H9 (cell line): ENCODE measurements at regions not wholly inside any gene's neighbourhood (a gene's known extent, or its start where the extent isn't known, plus 50 kb on each side); places are given as distances from the start of the nearest gene placed in this dataset.

Experiments
- DNase-seq: peaks from one replicate; pipeline ENCODE4 v3.0.0-alpha.2; 2017
- H2AFZ ChIP-seq: one replicate; pipeline ENCODE4 v1.6.1; 2013; ENCODE audit warnings: mild to moderate bottlenecking, low read length, control low read depth, moderate library complexity
- H2AK5ac ChIP-seq: 2 replicates; pipeline ENCODE4 v1.6.1; 2013; ENCODE audit warnings: low read length, control low read depth, mixed read lengths; ENCODE audit not compliant: insufficient read length
- H2BK120ac ChIP-seq: one replicate; pipeline ENCODE4 v1.6.1; 2013; ENCODE audit warnings: low read depth, mild to moderate bottlenecking, low read length, control low read depth, inconsistent platforms; ENCODE audit not compliant: poor library complexity, severe bottlenecking
- H2BK12ac ChIP-seq: 2 replicates; pipeline ENCODE4 v1.6.1; 2013; ENCODE audit warnings: low read length, control low read depth, mixed read lengths, low read depth; ENCODE audit not compliant: insufficient read length
- H2BK15ac ChIP-seq: 2 replicates; pipeline ENCODE4 v1.6.1; 2013; ENCODE audit warnings: low read depth, low read length, control low read depth
- H2BK20ac ChIP-seq: one replicate; pipeline ENCODE4 v1.6.1; 2013; ENCODE audit warnings: low read depth, mild to moderate bottlenecking, low read length, control low read depth, inconsistent platforms; ENCODE audit not compliant: poor library complexity, severe bottlenecking
- H2BK5ac ChIP-seq: 2 replicates; pipeline ENCODE4 v1.6.1; 2013; ENCODE audit warnings: low read length, control low read depth, mixed read lengths; ENCODE audit not compliant: insufficient read length
- H3K14ac ChIP-seq: 2 replicates; pipeline ENCODE4 v1.6.1; 2013; ENCODE audit warnings: low read length, control low read depth; ENCODE audit not compliant: insufficient read depth
- H3K18ac ChIP-seq: 2 replicates; pipeline ENCODE4 v1.6.1; 2013; ENCODE audit warnings: low read depth, mild to moderate bottlenecking, mixed read lengths, low read length, control low read depth; ENCODE audit not compliant: insufficient read length
- H3K23ac ChIP-seq: 2 replicates; pipeline ENCODE4 v1.6.1; 2013; ENCODE audit warnings: low read length, control low read depth, mixed read lengths, low read depth; ENCODE audit not compliant: insufficient read length
- H3K23me2 ChIP-seq: 2 replicates; pipeline ENCODE4 v1.6.1; 2013; ENCODE audit warnings: low read depth, mild to moderate bottlenecking, mixed read lengths, low read length, control low read depth; ENCODE audit not compliant: insufficient read length, poor library complexity, severe bottlenecking
- H3K27ac ChIP-seq: 2 replicates; pipeline ENCODE4 v1.5.1; 2013; ENCODE audit warnings: low read length, control low read depth, mixed read lengths, low read depth; ENCODE audit not compliant: insufficient read length
- H3K27me3 ChIP-seq: 2 replicates; pipeline ENCODE4 v1.6.1; 2013; ENCODE audit warnings: low read length, control low read depth, inconsistent platforms; ENCODE audit not compliant: insufficient read depth
- H3K4ac ChIP-seq: 2 replicates; pipeline ENCODE4 v1.6.1; 2013; ENCODE audit warnings: low read depth, mild to moderate bottlenecking, control low read depth, inconsistent platforms, low read length, moderate library complexity
- H3K4me1 ChIP-seq: 2 replicates; pipeline ENCODE4 v1.6.1; 2013; ENCODE audit warnings: low read length, control low read depth, inconsistent platforms; ENCODE audit not compliant: insufficient read depth
- H3K4me2 ChIP-seq: 2 replicates; pipeline ENCODE4 v1.6.1; 2013; ENCODE audit warnings: low read length, control low read depth, mixed read lengths; ENCODE audit not compliant: insufficient read length, insufficient read depth
- H3K56ac ChIP-seq: 2 replicates; pipeline ENCODE4 v1.6.1; 2013; ENCODE audit warnings: low read depth, mild to moderate bottlenecking, mixed read lengths, low read length, control low read depth; ENCODE audit not compliant: insufficient read length
- H3K79me1 ChIP-seq: 2 replicates; pipeline ENCODE4 v1.6.1; 2013; ENCODE audit warnings: low read depth, mild to moderate bottlenecking, moderate library complexity, low read length, control low read depth, inconsistent platforms; ENCODE audit not compliant: insufficient read depth, poor library complexity, severe bottlenecking
- H3K79me2 ChIP-seq: 2 replicates; pipeline ENCODE4 v1.6.1; 2013; ENCODE audit warnings: low read length, control low read depth, inconsistent platforms; ENCODE audit not compliant: insufficient read depth
- H3K9ac ChIP-seq: 2 replicates; pipeline ENCODE4 v1.6.1; 2013; ENCODE audit warnings: low read length, control low read depth, mixed read lengths; ENCODE audit not compliant: insufficient read length; ENCODE audit errors: extremely low read depth
- H3K9me3 ChIP-seq: one replicate; pipeline ENCODE4 v1.6.1; 2013; ENCODE audit warnings: low read depth, low read length, inconsistent platforms; ENCODE audit not compliant: control insufficient read depth
- H3T11ph ChIP-seq: one replicate; pipeline ENCODE4 v1.6.1; 2013; ENCODE audit warnings: mild to moderate bottlenecking, low read length, control low read depth, inconsistent platforms
- H4K20me1 ChIP-seq: one replicate; pipeline ENCODE4 v1.6.1; 2013; ENCODE audit not compliant: control insufficient read depth, insufficient read length, insufficient read depth
- H4K5ac ChIP-seq: 2 replicates; pipeline ENCODE4 v1.6.1; 2013; ENCODE audit warnings: low read depth, mild to moderate bottlenecking, mixed read lengths, low read length, control low read depth; ENCODE audit not compliant: insufficient read length
- H4K8ac ChIP-seq: replicated peaks from 2 replicates; pipeline ENCODE4 v1.6.1; 2013; ENCODE audit warnings: low read length, control low read depth, mixed read lengths, low read depth; ENCODE audit not compliant: insufficient read length
- H4K91ac ChIP-seq: 2 replicates; pipeline ENCODE4 v1.6.1; 2013; ENCODE audit warnings: low read depth, mild to moderate bottlenecking, moderate library complexity, mixed read lengths, low read length, control low read depth; ENCODE audit not compliant: insufficient read length
- H3K27ac Mint-ChIP-seq, 3 experiments: 2 replicates in 2 of 3; 3 replicates in 1 of 3; pipeline ENCODE4 v1.8.0; 2020 to 2021; ENCODE audit warnings: mixed read lengths in 3 of 3, mild to moderate bottlenecking in 1 of 3, moderate library complexity in 1 of 3
- H3K27me3 Mint-ChIP-seq: 2 replicates; pipeline ENCODE4 v1.8.0; 2021; ENCODE audit warnings: low read depth, mild to moderate bottlenecking, moderate library complexity, mixed read lengths
- H3K36me3 Mint-ChIP-seq, 3 experiments: 2 replicates in 2 of 3; 3 replicates in 1 of 3; pipeline ENCODE4 v1.8.0; 2020 to 2021; ENCODE audit warnings: low read depth in 3 of 3, mixed read lengths in 3 of 3; ENCODE audit not compliant: insufficient read depth in 1 of 3
- H3K4me1 Mint-ChIP-seq, 2 experiments: 2 replicates each; pipeline ENCODE4 v1.8.0; 2020; ENCODE audit warnings: mixed read lengths in 2 of 2
- H3K4me3 Mint-ChIP-seq, 2 experiments: 2 replicates in 1 of 2; 3 replicates in 1 of 2; pipeline ENCODE4 v1.8.0; 2020 to 2021; ENCODE audit warnings: mild to moderate bottlenecking in 2 of 2, mixed read lengths in 2 of 2, moderate library complexity in 1 of 2
- H3K9me3 Mint-ChIP-seq, 2 experiments: 2 replicates in 1 of 2; 3 replicates in 1 of 2; pipeline ENCODE4 v1.8.0; 2020; ENCODE audit warnings: mild to moderate bottlenecking in 2 of 2, mixed read lengths in 2 of 2, moderate library complexity in 1 of 2
- WGBS: extraction: QIAGEN DNeasy Blood & Tissue Kit; methylation state at CpG from one replicate; pipeline ENCODE4 v1.1.7; 2013; ENCODE audit warnings: missing lambda C conversion rate, low lambda C conversion rate, mixed read lengths; ENCODE audit not compliant: insufficient read length; ENCODE audit errors: extremely low coverage; 5-methylcytosine and 5-hydroxymethylcytosine counted together
- TF ChIP-seq, protein P1 (sequence below): fragments of 200-600 bp; sonication (generic); conservative IDR thresholded peaks from 3 replicates; pipeline ENCODE4 v1.8.0; 2021; ENCODE audit warnings: antibody characterized with exemption, mild to moderate bottlenecking

DNA sequence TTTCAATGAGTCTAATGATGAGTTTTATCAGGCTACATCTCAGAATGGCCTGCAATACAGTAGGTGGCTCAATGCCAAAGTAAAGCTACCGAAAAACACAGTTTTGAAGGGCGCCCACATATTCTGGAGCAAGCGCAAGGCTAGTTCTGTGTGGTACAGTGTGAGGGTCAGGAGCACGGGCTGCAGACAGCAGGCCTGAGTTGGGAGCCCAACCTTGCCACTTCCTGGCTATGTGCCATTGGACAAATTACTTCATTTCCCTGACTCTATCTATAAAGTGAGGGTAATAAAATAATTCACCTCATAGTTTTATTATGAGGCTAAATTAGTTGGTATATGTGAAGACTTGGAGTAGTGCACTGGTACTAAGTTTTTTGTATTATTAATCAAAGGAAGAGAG lies 150.7 kb downstream of the OPN5 start:
- Histone ChIP-seq H3K4ac (no peak overlapping the region), H3K4me2 (no peak overlapping the region), H2BK15ac (no peak overlapping the region), H4K91ac (no peak overlapping the region), H3K27me3 (no peaks in the 10 kb centered on the region), H2BK12ac (no peak overlapping the region), H3K14ac (no peak overlapping the region), H3K27ac (no peak overlapping the region), H2BK20ac (no peak overlapping the region), H4K20me1 (no peaks in the 10 kb centered on the region), H3K9ac (no peak overlapping the region), H3T11ph (no peak overlapping the region), H2AK5ac (no peak overlapping the region), H3K79me2 (no peaks in the 10 kb centered on the region), H4K8ac (no peak overlapping the region), H3K18ac (no peak overlapping the region), H2BK120ac (no peak overlapping the region), H2AFZ (no peak overlapping the region), H3K23me2 (no peaks in the 10 kb centered on the region), H3K79me1 (no peaks in the 10 kb centered on the region), H3K4me1 (no peaks in the 10 kb centered on the region), H2BK5ac (no peak overlapping the region), H3K9me3 (no peaks in the 10 kb centered on the region), H3K56ac (no peak overlapping the region), H4K5ac (no peak overlapping the region), H3K23ac (no peak overlapping the region)
- no peaks in the 10 kb centered on the region; a peak in 1 of 5 replicates for H3K9me3 Mint-ChIP-seq
- H3K4me3 Mint-ChIP-seq, result no peak overlapping the region
- TF ChIP-seq, protein P1, sequence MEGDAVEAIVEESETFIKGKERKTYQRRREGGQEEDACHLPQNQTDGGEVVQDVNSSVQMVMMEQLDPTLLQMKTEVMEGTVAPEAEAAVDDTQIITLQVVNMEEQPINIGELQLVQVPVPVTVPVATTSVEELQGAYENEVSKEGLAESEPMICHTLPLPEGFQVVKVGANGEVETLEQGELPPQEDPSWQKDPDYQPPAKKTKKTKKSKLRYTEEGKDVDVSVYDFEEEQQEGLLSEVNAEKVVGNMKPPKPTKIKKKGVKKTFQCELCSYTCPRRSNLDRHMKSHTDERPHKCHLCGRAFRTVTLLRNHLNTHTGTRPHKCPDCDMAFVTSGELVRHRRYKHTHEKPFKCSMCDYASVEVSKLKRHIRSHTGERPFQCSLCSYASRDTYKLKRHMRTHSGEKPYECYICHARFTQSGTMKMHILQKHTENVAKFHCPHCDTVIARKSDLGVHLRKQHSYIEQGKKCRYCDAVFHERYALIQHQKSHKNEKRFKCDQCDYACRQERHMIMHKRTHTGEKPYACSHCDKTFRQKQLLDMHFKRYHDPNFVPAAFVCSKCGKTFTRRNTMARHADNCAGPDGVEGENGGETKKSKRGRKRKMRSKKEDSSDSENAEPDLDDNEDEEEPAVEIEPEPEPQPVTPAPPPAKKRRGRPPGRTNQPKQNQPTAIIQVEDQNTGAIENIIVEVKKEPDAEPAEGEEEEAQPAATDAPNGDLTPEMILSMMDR, result no peak
- no peaks in the 10 kb centered on the region for H3K36me3 Mint-ChIP-seq
- H3K27me3 Mint-ChIP-seq, result no peaks in the 10 kb centered on the region
- H3K27ac Mint-ChIP-seq, result no peak overlapping the region
- DNase-seq, result no peak
- no CpG with 5 or more reads among the region's 4 CpGs for WGBS
- peaks cover 12 to 18% of the 10 kb centered on the region in 2 experiments for H3K4me1 Mint-ChIP-seq
